ENCODE measurements at regions not wholly inside any gene's neighbourhood (a gene's known extent, or its start where the extent isn't known, plus 50 kb on each side); places are given as distances from the start of the nearest gene placed in this dataset.

DNA sequence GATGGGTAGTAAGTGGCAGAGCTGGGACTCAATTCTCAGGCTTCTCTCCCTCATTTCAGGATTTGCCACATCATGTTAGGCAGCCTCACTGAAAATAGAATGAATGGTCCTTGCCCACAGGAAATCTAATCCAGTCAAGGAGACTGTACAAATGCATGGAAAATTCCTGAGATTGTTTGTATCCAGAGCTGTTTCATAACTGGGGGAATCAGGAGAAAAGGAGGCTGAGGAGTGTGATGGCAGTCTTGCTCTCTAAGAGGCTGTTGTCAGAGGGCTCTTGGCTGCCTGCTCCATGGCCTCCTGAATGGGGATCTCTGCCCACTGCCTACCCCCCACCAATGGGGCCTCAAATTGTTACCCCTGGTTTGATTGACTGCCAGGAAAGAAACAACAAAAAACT is 141.9 kb upstream of the TNR start:
- Histone ChIP-seq H4K5ac (ENCODE audit: insufficient read length, low read depth, low read length) (no peak overlapping the region), H4K8ac (replicated peaks; ENCODE audit: insufficient read length, low read depth, low read length) (no peak overlapping the region), H3T11ph (ENCODE audit: low read length) (no peak overlapping the region), H2BK15ac (ENCODE audit: low read depth, low read length) (no peak overlapping the region), H2AK5ac (ENCODE audit: insufficient read length, low read length) (no peak overlapping the region), H3K23ac (ENCODE audit: insufficient read length, low read depth, low read length) (no peak overlapping the region), H3K9me3 (ENCODE audit: control insufficient read depth, low read depth, low read length) (no peaks in the 10 kb centered on the region), H3K56ac (ENCODE audit: insufficient read length, low read depth, low read length) (no peak overlapping the region), H3K9ac (ENCODE audit: extremely low read depth, insufficient read length, low read length) (no peak overlapping the region), H2BK12ac (ENCODE audit: insufficient read length, low read depth, low read length) (no peak overlapping the region), H4K91ac (ENCODE audit: insufficient read length, low read depth, low read length) (no peak overlapping the region), H3K27ac (ENCODE audit: insufficient read length, low read depth, low read length) (no peak overlapping the region), H2BK120ac (ENCODE audit: low read depth, low read length, poor library complexity, severe bottlenecking) (no peak overlapping the region), H3K14ac (ENCODE audit: insufficient read depth, low read length) (no peak overlapping the region), H3K79me2 (ENCODE audit: insufficient read depth, low read length) (no peaks in the 10 kb centered on the region), H2AFZ (ENCODE audit: low read length) (no peak overlapping the region), H3K23me2 (ENCODE audit: insufficient read length, low read depth, low read length, poor library complexity, severe bottlenecking) (peaks cover 4% of the 10 kb centered on the region), H3K4me1 (ENCODE audit: insufficient read depth, low read length) (peaks cover 3% of the 10 kb centered on the region; the same call in 1 of the 2 replicates), H2BK20ac (ENCODE audit: low read depth, low read length, poor library complexity, severe bottlenecking) (no peak overlapping the region), H3K79me1 (ENCODE audit: insufficient read depth, low read depth, low read length, poor library complexity, severe bottlenecking) (no peaks in the 10 kb centered on the region), H3K27me3 (ENCODE audit: insufficient read depth, low read length) (peaks cover 16% of the 10 kb centered on the region; the same call in 1 of the 2 replicates), H3K4me2 (ENCODE audit: insufficient read depth, insufficient read length, low read length) (no peak overlapping the region), H4K20me1 (ENCODE audit: control insufficient read depth, insufficient read depth, insufficient read length) (no peaks in the 10 kb centered on the region), H2BK5ac (ENCODE audit: insufficient read length, low read length) (no peak overlapping the region), H3K4ac (ENCODE audit: low read depth, low read length) (no peak overlapping the region), H3K18ac (ENCODE audit: insufficient read length, low read depth, low read length) (no peak overlapping the region)
- no peaks in the 10 kb centered on the region for H3K9me3 Mint-ChIP-seq
- no peak overlapping the region for H3K27ac Mint-ChIP-seq
- TF ChIP-seq, protein P1, sequence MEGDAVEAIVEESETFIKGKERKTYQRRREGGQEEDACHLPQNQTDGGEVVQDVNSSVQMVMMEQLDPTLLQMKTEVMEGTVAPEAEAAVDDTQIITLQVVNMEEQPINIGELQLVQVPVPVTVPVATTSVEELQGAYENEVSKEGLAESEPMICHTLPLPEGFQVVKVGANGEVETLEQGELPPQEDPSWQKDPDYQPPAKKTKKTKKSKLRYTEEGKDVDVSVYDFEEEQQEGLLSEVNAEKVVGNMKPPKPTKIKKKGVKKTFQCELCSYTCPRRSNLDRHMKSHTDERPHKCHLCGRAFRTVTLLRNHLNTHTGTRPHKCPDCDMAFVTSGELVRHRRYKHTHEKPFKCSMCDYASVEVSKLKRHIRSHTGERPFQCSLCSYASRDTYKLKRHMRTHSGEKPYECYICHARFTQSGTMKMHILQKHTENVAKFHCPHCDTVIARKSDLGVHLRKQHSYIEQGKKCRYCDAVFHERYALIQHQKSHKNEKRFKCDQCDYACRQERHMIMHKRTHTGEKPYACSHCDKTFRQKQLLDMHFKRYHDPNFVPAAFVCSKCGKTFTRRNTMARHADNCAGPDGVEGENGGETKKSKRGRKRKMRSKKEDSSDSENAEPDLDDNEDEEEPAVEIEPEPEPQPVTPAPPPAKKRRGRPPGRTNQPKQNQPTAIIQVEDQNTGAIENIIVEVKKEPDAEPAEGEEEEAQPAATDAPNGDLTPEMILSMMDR (conservative IDR thresholded peaks at IDR 0.05): no peak
- DNase-seq: no peak
- H3K4me3 Mint-ChIP-seq: no peak overlapping the region
- H3K27me3 Mint-ChIP-seq (ENCODE audit: low read depth): peaks cover 73% of the 10 kb centered on the region
- H3K4me1 Mint-ChIP-seq: peaks cover 20 to 21% of the 10 kb centered on the region in 2 experiments
- H3K36me3 Mint-ChIP-seq (ENCODE audit: insufficient read depth in 1 of 3, low read depth in 3 of 3): no peaks in the 10 kb centered on the region; a peak in 1 of 7 replicates

Data from H9 (cell line).